Suprapubic skin (tissue), 4 donors: ENCODE measurements at regions not wholly inside any gene's neighbourhood (a gene's known extent, or its start where the extent isn't known, plus 50 kb on each side); places are given as distances from the start of the nearest gene placed in this dataset.

Experiments used
- DNase-seq, 2 donors: peaks; one replicate each; pipeline ENCODE4 v3.0.0-alpha.2; 2019; ENCODE audit warnings: low spot score in 2 of 2
- H3K27ac ChIP-seq: fragments of 200-600 bp; sonication (generic); one replicate; pipeline ENCODE4 v1.5.1; 2019
- H3K27me3 ChIP-seq: fragments of 200-600 bp; sonication (generic); one replicate; pipeline ENCODE4 v1.5.1; 2019
- H3K36me3 ChIP-seq: fragments of 200-600 bp; sonication (generic); one replicate; pipeline ENCODE4 v1.5.1; 2019
- H3K4me1 ChIP-seq: fragments of 200-600 bp; sonication (generic); one replicate; pipeline ENCODE4 v1.5.1; 2019
- H3K4me3 ChIP-seq: fragments of 200-600 bp; sonication (generic); one replicate; pipeline ENCODE4 v1.5.1; 2019; ENCODE audit warnings: mild to moderate bottlenecking
- H3K9me3 ChIP-seq: fragments of 200-600 bp; sonication (generic); one replicate; pipeline ENCODE4 v1.5.1; 2019
- CTCF ChIP-seq, 2 donors: fragments of 200-600 bp in 1 of 2; fragments of 450-650 bp in 1 of 2; sonication (generic) in 1 of 2; IDR thresholded peaks; one replicate each; pipeline ENCODE4 v1.5.1; 2016 to 2019; ENCODE audit warnings: antibody characterized with exemption in 2 of 2, mild to moderate bottlenecking in 1 of 2, moderate library complexity in 1 of 2
- EP300 ChIP-seq: sonication (generic); formaldehyde crosslinking; IDR thresholded peaks from one replicate; pipeline ENCODE4 v1.6.1; 2017; ENCODE audit warnings: antibody characterized with exemption
- POLR2A ChIP-seq, 2 donors: fragments of 450-650 bp; IDR thresholded peaks; one replicate each; pipeline ENCODE4 v1.6.1; 2017; ENCODE audit warnings: antibody characterized with exemption in 2 of 2, mild to moderate bottlenecking in 2 of 2, moderate library complexity in 2 of 2
- POLR2AphosphoS5 ChIP-seq, 3 donors: sonication (generic); formaldehyde crosslinking; IDR thresholded peaks; one replicate each; pipeline ENCODE4 v1.6.1; 2017; ENCODE audit warnings: antibody characterized with exemption in 3 of 3
- WGBS: methylation state at CpG from one replicate; pipeline ENCODE4 v1.1.5; 2018; 5-methylcytosine and 5-hydroxymethylcytosine counted together

GRCh38 chr6:14463110-14463509 lies 345.5 kb downstream of the CD83 start:
- DNase-seq, result no peak
- no peaks in the 10 kb centered on the region for H3K36me3 ChIP-seq
- peaks cover 6% of the 10 kb centered on the region for H3K4me1 ChIP-seq
- no peaks in the 10 kb centered on the region for H3K9me3 ChIP-seq
- TF ChIP-seq EP300 (no peak), CTCF (IDR thresholded peaks at IDR 0.05) (no peak), POLR2AphosphoS5 (IDR thresholded peaks at IDR 0.05) (no peak), POLR2A (IDR thresholded peaks at IDR 0.05) (no peak)
- H3K27me3 ChIP-seq, result no peaks in the 10 kb centered on the region
- H3K4me3 ChIP-seq, result no peak overlapping the region
- no peak overlapping the region for H3K27ac ChIP-seq
- 96% methylated on average over 6 of the region's 6 CpGs for WGBS

- peaks cover under 1% of the 10 kb centered on the region for H3K4me1 ChIP-seq
- no peak overlapping the region for H3K4me3 ChIP-seq
- DNase-seq, result no peak
- TF ChIP-seq CTCF (IDR thresholded peaks at IDR 0.05) (no peak), POLR2A (IDR thresholded peaks at IDR 0.05) (no peak), EP300 (no peak), POLR2AphosphoS5 (IDR thresholded peaks at IDR 0.05) (no peak)
- H3K9me3 ChIP-seq, result no peaks in the 10 kb centered on the region
- H3K27me3 ChIP-seq, result no peaks in the 10 kb centered on the region
- no peaks in the 10 kb centered on the region for H3K36me3 ChIP-seq
- no peak overlapping the region for H3K27ac ChIP-seq
- WGBS, result 83% methylated on average over 5 of the region's 5 CpGs
Observed at GRCh38 chr6:14464055-14464454, 346.5 kb downstream of the CD83 start.

- Histone ChIP-seq H3K27ac (no peak overlapping the region), H3K4me1 (no peaks in the 10 kb centered on the region), H3K36me3 (no peaks in the 10 kb centered on the region), H3K9me3 (no peaks in the 10 kb centered on the region), H3K4me3 (no peak overlapping the region), H3K27me3 (no peaks in the 10 kb centered on the region)
- no peak for DNase-seq
- 88% methylated on average over 2 of the region's 2 CpGs for WGBS
- TF ChIP-seq POLR2A (IDR thresholded peaks at IDR 0.05) (no peak), CTCF (IDR thresholded peaks at IDR 0.05) (no peak), EP300 (no peak), POLR2AphosphoS5 (IDR thresholded peaks at IDR 0.05) (no peak)
Observed at GRCh38 chr6:14464716-14465115, 347.1 kb downstream of the CD83 start.

GRCh38 chr6:14466278-14466677 lies 348.7 kb downstream of the CD83 start:
- Histone ChIP-seq H3K4me1 (no peaks in the 10 kb centered on the region), H3K4me3 (no peak overlapping the region), H3K36me3 (no peaks in the 10 kb centered on the region), H3K27ac (no peak overlapping the region), H3K27me3 (no peaks in the 10 kb centered on the region), H3K9me3 (no peaks in the 10 kb centered on the region)
- TF ChIP-seq POLR2AphosphoS5 (IDR thresholded peaks at IDR 0.05) (no peak), EP300 (no peak), CTCF (IDR thresholded peaks at IDR 0.05) (no peak), POLR2A (IDR thresholded peaks at IDR 0.05) (no peak)
- 76% methylated on average over 4 of the region's 4 CpGs for WGBS
- DNase-seq, result no peak

- TF ChIP-seq POLR2AphosphoS5 (IDR thresholded peaks at IDR 0.05) (no peak), POLR2A (IDR thresholded peaks at IDR 0.05) (no peak), EP300 (no peak), CTCF (IDR thresholded peaks at IDR 0.05) (no peak)
- 73% methylated on average over 2 of the region's 2 CpGs for WGBS
- H3K4me3 ChIP-seq, result no peak overlapping the region
- no peaks in the 10 kb centered on the region for H3K27me3 ChIP-seq
- H3K27ac ChIP-seq, result no peak overlapping the region
- no peaks in the 10 kb centered on the region for H3K36me3 ChIP-seq
- DNase-seq, result no peak
- H3K9me3 ChIP-seq, result no peaks in the 10 kb centered on the region
- H3K4me1 ChIP-seq, result no peaks in the 10 kb centered on the region
Observed at GRCh38 chr6:14467591-14467990, 350.0 kb downstream of the CD83 start.
